MM.1S (cell line): ENCODE measurements at regions not wholly inside any gene's neighbourhood (a gene's known extent, or its start where the extent isn't known, plus 50 kb on each side); places are given as distances from the start of the nearest gene placed in this dataset.

ENCODE experiments used
- DNase-seq: peaks from one replicate; pipeline ENCODE4 v3.0.0-alpha.2; 2015
- H2AFZ ChIP-seq: fragments of 300-600 bp; sonication (generic); 2 replicates; pipeline ENCODE4 v1.6.0; 2016; ENCODE audit warnings: antibody characterized with exemption, low read length
- H3F3A ChIP-seq: fragments of 300-600 bp; sonication (generic); 2 replicates; pipeline ENCODE4 v1.6.1; 2016; ENCODE audit warnings: mild to moderate bottlenecking, antibody characterized with exemption, low read length, moderate library complexity, mixed read lengths; ENCODE audit not compliant: insufficient read depth
- H3K27ac ChIP-seq: fragments of 300-600 bp; sonication (generic); 2 replicates; pipeline ENCODE4 v1.5.1; 2016; ENCODE audit warnings: mild to moderate bottlenecking, low read length
- H3K27me3 ChIP-seq: fragments of 300-600 bp; sonication (generic); replicated peaks from 2 replicates; pipeline ENCODE4 v1.6.0; 2016; ENCODE audit warnings: low read length; ENCODE audit not compliant: insufficient read depth
- H3K36me3 ChIP-seq: fragments of 300-600 bp; sonication (generic); replicated peaks from 2 replicates; pipeline ENCODE4 v1.6.1; 2016; ENCODE audit warnings: mild to moderate bottlenecking, low read length, mixed read lengths; ENCODE audit not compliant: insufficient read depth
- H3K4me1 ChIP-seq: fragments of 300-600 bp; sonication (generic); 2 replicates; pipeline ENCODE4 v1.6.1; 2016; ENCODE audit warnings: low read length, mixed read lengths
- H3K4me2 ChIP-seq: fragments of 300-600 bp; sonication (generic); 2 replicates; pipeline ENCODE4 v1.6.0; 2016; ENCODE audit warnings: low read depth, low read length
- H3K4me3 ChIP-seq: fragments of 300-600 bp; sonication (generic); 2 replicates; pipeline ENCODE4 v1.5.1; 2016; ENCODE audit warnings: low read length, mixed read lengths
- H3K79me2 ChIP-seq: fragments of 300-600 bp; sonication (generic); 2 replicates; pipeline ENCODE4 v1.6.1; 2016; ENCODE audit warnings: mixed run types, low read length, mixed read lengths
- H3K9ac ChIP-seq: fragments of 300-600 bp; sonication (generic); 2 replicates; pipeline ENCODE4 v1.6.1; 2016; ENCODE audit warnings: low read length, mixed read lengths
- H3K9me2 ChIP-seq: fragments of 300-600 bp; sonication (generic); replicated peaks from 2 replicates; pipeline ENCODE4 v1.6.1; 2016; ENCODE audit warnings: mild to moderate bottlenecking, low read length, mixed read lengths; ENCODE audit not compliant: insufficient read depth
- H3K9me3 ChIP-seq: fragments of 300-600 bp; sonication (generic); replicated peaks from 2 replicates; pipeline ENCODE4 v1.6.1; 2016; ENCODE audit warnings: mild to moderate bottlenecking, low read length, mixed read lengths; ENCODE audit not compliant: insufficient read depth
- H4K20me1 ChIP-seq: fragments of 300-600 bp; sonication (generic); 2 replicates; pipeline ENCODE4 v1.6.1; 2016; ENCODE audit warnings: mild to moderate bottlenecking, low read length, moderate library complexity, mixed read lengths; ENCODE audit not compliant: insufficient read depth
- CTCF ChIP-seq: fragments of 300-600 bp; sonication (generic); IDR thresholded peaks from 2 replicates; pipeline ENCODE4 v1.5.1; 2016; ENCODE audit warnings: antibody characterized with exemption, low read length, mixed read lengths
- EZH2 ChIP-seq: fragments of 300-600 bp; sonication (generic); optimal IDR thresholded peaks from 2 replicates; pipeline ENCODE3; 2017; ENCODE audit warnings: low read depth, mild to moderate bottlenecking, antibody characterized with exemption, low read length, mixed read lengths
- EZH2phosphoT487 ChIP-seq: fragments of 300-600 bp; sonication (generic); IDR thresholded peaks from 2 replicates; pipeline ENCODE4 v1.6.1; 2018; ENCODE audit warnings: antibody characterized with exemption, low read length

GRCh38 chr14:28599191-28599590 lies 167.4 kb upstream of the FOXG1 start:
- DNase-seq, result no peak
- TF ChIP-seq CTCF (no peak), EZH2phosphoT487 (no peak), EZH2 (no peak)
- H3F3A ChIP-seq, result no peaks in the 10 kb centered on the region
- no peaks in the 10 kb centered on the region for H4K20me1 ChIP-seq
- H3K36me3 ChIP-seq, result no peaks in the 10 kb centered on the region
- H3K9ac ChIP-seq, result no peak overlapping the region
- H3K27ac ChIP-seq, result no peak overlapping the region
- no peak overlapping the region for H3K4me2 ChIP-seq
- H3K27me3 ChIP-seq, result no peaks in the 10 kb centered on the region
- no peaks in the 10 kb centered on the region for H3K4me1 ChIP-seq
- no peaks in the 10 kb centered on the region for H3K9me2 ChIP-seq
- no peaks in the 10 kb centered on the region for H3K9me3 ChIP-seq
- no peak overlapping the region for H3K4me3 ChIP-seq
- H2AFZ ChIP-seq, result no peak overlapping the region
- no peaks in the 10 kb centered on the region for H3K79me2 ChIP-seq

GRCh38 chr14:28599605-28600004 lies 167.0 kb upstream of the FOXG1 start:
- H3K4me2 ChIP-seq, result no peak overlapping the region
- H3K36me3 ChIP-seq, result no peaks in the 10 kb centered on the region
- DNase-seq, result no peak
- no peak overlapping the region for H3K4me3 ChIP-seq
- no peaks in the 10 kb centered on the region for H3K79me2 ChIP-seq
- no peak overlapping the region for H3K9ac ChIP-seq
- no peaks in the 10 kb centered on the region for H3K9me2 ChIP-seq
- no peak for TF ChIP-seq EZH2
- no peaks in the 10 kb centered on the region for H4K20me1 ChIP-seq
- H3K9me3 ChIP-seq, result no peaks in the 10 kb centered on the region
- no peaks in the 10 kb centered on the region for H3K4me1 ChIP-seq
- no peak overlapping the region for H3K27ac ChIP-seq
- no peaks in the 10 kb centered on the region for H3K27me3 ChIP-seq
- no peaks in the 10 kb centered on the region for H3F3A ChIP-seq
- no peak overlapping the region for H2AFZ ChIP-seq

- Histone ChIP-seq H4K20me1 (no peaks in the 10 kb centered on the region), H3K9ac (no peak overlapping the region)
- no peak for TF ChIP-seq EZH2phosphoT487
Observed at GRCh38 chr14:28603606-28604005, 163.0 kb upstream of the FOXG1 start.

GRCh38 chr14:28607661-28608060 lies 158.9 kb upstream of the FOXG1 start:
- Histone ChIP-seq H3K27ac (no peak overlapping the region), H3K9ac (no peak overlapping the region), H3K36me3 (no peaks in the 10 kb centered on the region), H3K4me1 (no peaks in the 10 kb centered on the region), H3K9me2 (no peaks in the 10 kb centered on the region), H3K79me2 (no peaks in the 10 kb centered on the region), H3K9me3 (no peaks in the 10 kb centered on the region), H2AFZ (no peak overlapping the region), H4K20me1 (no peaks in the 10 kb centered on the region), H3F3A (no peaks in the 10 kb centered on the region), H3K27me3 (no peaks in the 10 kb centered on the region), H3K4me3 (no peak overlapping the region), H3K4me2 (no peak overlapping the region)
- no peak for TF ChIP-seq EZH2phosphoT487
- no peak for TF ChIP-seq EZH2
- TF ChIP-seq CTCF, result no peak
- no peak for DNase-seq

More at GRCh38 chr14:28603606-28604005, 163.0 kb upstream of the FOXG1 start:
- no peak overlapping the region for H3K4me3 ChIP-seq
- no peak overlapping the region for H3K4me2 ChIP-seq
- H3F3A ChIP-seq, result no peaks in the 10 kb centered on the region
- H2AFZ ChIP-seq, result no peak overlapping the region
- H3K36me3 ChIP-seq, result no peaks in the 10 kb centered on the region
- no peaks in the 10 kb centered on the region for H3K9me3 ChIP-seq
- no peak for DNase-seq
- no peaks in the 10 kb centered on the region for H3K79me2 ChIP-seq
- no peaks in the 10 kb centered on the region for H3K27me3 ChIP-seq
- no peaks in the 10 kb centered on the region for H3K9me2 ChIP-seq
- no peak overlapping the region for H3K27ac ChIP-seq
- no peaks in the 10 kb centered on the region for H3K4me1 ChIP-seq
